ENCODE measurements at regions not wholly inside any gene's neighbourhood (a gene's known extent, or its start where the extent isn't known, plus 50 kb on each side); places are given as distances from the start of the nearest gene placed in this dataset.

GRCh38 chr7:23981758-23982157, 271.7 kb downstream of the STK31 start:
- Histone ChIP-seq H3K4me3 (ENCODE audit: low read depth in 2 of 2, low read length in 1 of 2) (no peak overlapping the region), H3K9me3 (no peaks in the 10 kb centered on the region), H3F3A (replicated peaks; ENCODE audit: insufficient read depth) (no peaks in the 10 kb centered on the region), H3K27me3 (ENCODE audit: insufficient read depth) (no peaks in the 10 kb centered on the region), H4K20me1 (ENCODE audit: insufficient read depth) (no peaks in the 10 kb centered on the region), H3K9ac (no peak overlapping the region), H2AFZ (ENCODE audit: low read depth) (no peak overlapping the region), H3K4me2 (no peak overlapping the region), H3K27ac (ENCODE audit: low read depth in 2 of 2, low read length in 1 of 2) (no peak overlapping the region), H3K4me1 (ENCODE audit: control insufficient read depth in 1 of 2, insufficient read depth in 2 of 2, low read depth in 1 of 2, low read length in 1 of 2) (no peaks in the 10 kb centered on the region; a peak in 1 of 4 replicates), H3K36me3 (replicated peaks in 1 of 2; ENCODE audit: control insufficient read depth in 1 of 2, insufficient read depth in 2 of 2, low read length in 1 of 2) (no peaks in the 10 kb centered on the region), H3K9me2 (no peaks in the 10 kb centered on the region; the same call in 1 of the 2 replicates), H3K79me2 (ENCODE audit: insufficient read depth) (no peaks in the 10 kb centered on the region)
- DNase-seq: no peak
- WGBS (ENCODE audit: low lambda C conversion rate): 38% methylated on average over 3 of the region's 3 CpGs
- TF ChIP-seq, protein P1, sequence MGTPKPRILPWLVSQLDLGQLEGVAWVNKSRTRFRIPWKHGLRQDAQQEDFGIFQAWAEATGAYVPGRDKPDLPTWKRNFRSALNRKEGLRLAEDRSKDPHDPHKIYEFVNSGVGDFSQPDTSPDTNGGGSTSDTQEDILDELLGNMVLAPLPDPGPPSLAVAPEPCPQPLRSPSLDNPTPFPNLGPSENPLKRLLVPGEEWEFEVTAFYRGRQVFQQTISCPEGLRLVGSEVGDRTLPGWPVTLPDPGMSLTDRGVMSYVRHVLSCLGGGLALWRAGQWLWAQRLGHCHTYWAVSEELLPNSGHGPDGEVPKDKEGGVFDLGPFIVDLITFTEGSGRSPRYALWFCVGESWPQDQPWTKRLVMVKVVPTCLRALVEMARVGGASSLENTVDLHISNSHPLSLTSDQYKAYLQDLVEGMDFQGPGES (IDR thresholded peaks at IDR 0.05; ENCODE audit: low read depth, low read length): no peak
- no peak for TF ChIP-seq FOXJ3 (CRISPR knock-in tag; IDR thresholded peaks at IDR 0.05)
- no peak for TF ChIP-seq JUND (IDR thresholded peaks at IDR 0.05)
- TF ChIP-seq NRF1 (IDR thresholded peaks at IDR 0.05; ENCODE audit: low read depth, low read length): no peak
- TF ChIP-seq FOXM1 (IDR thresholded peaks at IDR 0.05; ENCODE audit: low read depth): no peak
- no peak for TF ChIP-seq RFX5 (IDR thresholded peaks at IDR 0.05; ENCODE audit: low read length)
- CTCF ChIA-PET: no interaction called here
- POLR2A ChIA-PET: no interaction called here

DNA sequence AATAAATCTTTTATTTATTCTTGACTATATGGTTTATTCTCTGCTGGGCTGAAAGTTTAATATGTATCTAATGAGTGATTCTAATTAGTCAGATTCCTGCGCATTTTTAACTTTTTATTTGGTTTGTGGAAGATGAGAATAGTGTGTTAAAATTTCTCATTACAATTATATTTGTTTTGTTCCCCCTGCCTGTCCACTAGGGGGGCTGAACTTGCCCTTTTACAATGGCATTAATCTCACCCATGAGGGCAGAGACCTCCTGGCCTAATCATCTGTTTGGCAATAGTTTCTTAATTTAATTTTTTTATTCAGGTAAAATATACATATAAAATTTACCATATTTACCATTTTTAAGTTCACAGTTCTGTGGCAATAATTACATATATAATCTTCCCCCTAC, 278.5 kb upstream of the NPY start:
- WGBS (ENCODE audit: low lambda C conversion rate): 28% methylated on average over 1 of the region's 1 CpG
- DNase-seq: no peak
- Histone ChIP-seq H3K79me2 (ENCODE audit: insufficient read depth) (no peaks in the 10 kb centered on the region), H3K27me3 (ENCODE audit: insufficient read depth) (no peaks in the 10 kb centered on the region), H3K4me3 (ENCODE audit: low read depth in 2 of 2, low read length in 1 of 2) (no peak overlapping the region), H3K4me2 (no peak overlapping the region), H3K36me3 (replicated peaks in 1 of 2; ENCODE audit: control insufficient read depth in 1 of 2, insufficient read depth in 2 of 2, low read length in 1 of 2) (no peaks in the 10 kb centered on the region), H3F3A (replicated peaks; ENCODE audit: insufficient read depth) (no peaks in the 10 kb centered on the region), H4K20me1 (ENCODE audit: insufficient read depth) (no peaks in the 10 kb centered on the region), H3K27ac (ENCODE audit: low read depth in 2 of 2, low read length in 1 of 2) (no peak overlapping the region), H3K9me2 (no peaks in the 10 kb centered on the region), H3K9me3 (no peaks in the 10 kb centered on the region), H2AFZ (ENCODE audit: low read depth) (no peak overlapping the region), H3K9ac (no peak overlapping the region), H3K4me1 (ENCODE audit: control insufficient read depth in 1 of 2, insufficient read depth in 2 of 2, low read depth in 1 of 2, low read length in 1 of 2) (no peaks in the 10 kb centered on the region)
- ChIA-PET POLR2A (no interaction called here), CTCF (interaction anchor here (1.5 kb wide), 1 partner anchor 33 kb away, joined by 4 read pairs; no protein-coding TSS in a partner anchor)
- TF ChIP-seq CTCF (IDR thresholded peaks at IDR 0.05) (peak; percentile 32; the same call in 1 of the 2 replicates), RXRA (IDR thresholded peaks at IDR 0.05; ENCODE audit: borderline replicate concordance, low read depth) (no peak)

GRCh38 chr7:24010495-24010894, 273.5 kb upstream of the NPY start:
- ChIA-PET POLR2A (no interaction called here), CTCF (interaction anchor here (0.8 to 0.9 kb wide), 2 partner anchors 12 to 38 kb away, joined by 3 read pairs; no protein-coding TSS in a partner anchor)
- Histone ChIP-seq H4K20me1 (ENCODE audit: insufficient read depth) (no peaks in the 10 kb centered on the region), H3K9me2 (no peaks in the 10 kb centered on the region), H3K27me3 (ENCODE audit: insufficient read depth) (no peaks in the 10 kb centered on the region), H3K9me3 (no peaks in the 10 kb centered on the region), H3K4me3 (ENCODE audit: low read depth in 2 of 2, low read length in 1 of 2) (no peak overlapping the region), H3F3A (replicated peaks; ENCODE audit: insufficient read depth) (no peaks in the 10 kb centered on the region), H3K79me2 (ENCODE audit: insufficient read depth) (no peaks in the 10 kb centered on the region), H3K27ac (ENCODE audit: low read depth in 2 of 2, low read length in 1 of 2) (no peak overlapping the region), H3K36me3 (replicated peaks in 1 of 2; ENCODE audit: control insufficient read depth in 1 of 2, insufficient read depth in 2 of 2, low read length in 1 of 2) (no peaks in the 10 kb centered on the region), H3K4me1 (ENCODE audit: control insufficient read depth in 1 of 2, insufficient read depth in 2 of 2, low read depth in 1 of 2, low read length in 1 of 2) (no peaks in the 10 kb centered on the region), H3K9ac (no peak overlapping the region), H3K4me2 (no peak overlapping the region), H2AFZ (ENCODE audit: low read depth) (no peak overlapping the region)
- 17% methylated on average over 1 of the region's 1 CpG for WGBS (ENCODE audit: low lambda C conversion rate)
- TF ChIP-seq SMC3 (IDR thresholded peaks at IDR 0.05; ENCODE audit: low read depth, low read length) (no peak), ELF1 (IDR thresholded peaks at IDR 0.05) (no peak), NRF1 (IDR thresholded peaks at IDR 0.05; ENCODE audit: low read depth, low read length) (no peak), RXRA (IDR thresholded peaks at IDR 0.05; ENCODE audit: borderline replicate concordance, low read depth) (no peak), RCOR1 (IDR thresholded peaks at IDR 0.05; ENCODE audit: low read length) (no peak), REST (IDR thresholded peaks at IDR 0.05; ENCODE audit: low read depth, low read length) (no peak), TEAD4 (IDR thresholded peaks at IDR 0.05; ENCODE audit: borderline replicate concordance, insufficient read depth) (no peak), FOXM1 (IDR thresholded peaks at IDR 0.05; ENCODE audit: low read depth) (no peak), TCF12 (IDR thresholded peaks at IDR 0.05) (no peak)
- DNase-seq: no peak

Data from SK-N-SH (cell line).